Mammary epithelial cell (primary cell): ENCODE measurements at regions not wholly inside any gene's neighbourhood (a gene's known extent, or its start where the extent isn't known, plus 50 kb on each side); places are given as distances from the start of the nearest gene placed in this dataset.

Source experiments
- EZH2 ChIP-seq: IDR thresholded peaks from 2 replicates; pipeline ENCODE4 v1.6.1; 2012; ENCODE audit warnings: low read length, inconsistent platforms, borderline replicate concordance
- TF ChIP-seq, protein P1 (sequence below), 2 donors: IDR thresholded peaks in 1 of 2; conservative IDR thresholded peaks in 1 of 2; 2 replicates each; pipeline ENCODE4 v1.5.1; 2011 to 2012; ENCODE audit warnings: inconsistent platforms in 2 of 2, low read length in 2 of 2, mild to moderate bottlenecking in 2 of 2, control low read depth in 1 of 2, low read depth in 1 of 2; ENCODE audit not compliant: insufficient read depth in 1 of 2; ENCODE audit errors: extremely low read depth in 1 of 2

DNA sequence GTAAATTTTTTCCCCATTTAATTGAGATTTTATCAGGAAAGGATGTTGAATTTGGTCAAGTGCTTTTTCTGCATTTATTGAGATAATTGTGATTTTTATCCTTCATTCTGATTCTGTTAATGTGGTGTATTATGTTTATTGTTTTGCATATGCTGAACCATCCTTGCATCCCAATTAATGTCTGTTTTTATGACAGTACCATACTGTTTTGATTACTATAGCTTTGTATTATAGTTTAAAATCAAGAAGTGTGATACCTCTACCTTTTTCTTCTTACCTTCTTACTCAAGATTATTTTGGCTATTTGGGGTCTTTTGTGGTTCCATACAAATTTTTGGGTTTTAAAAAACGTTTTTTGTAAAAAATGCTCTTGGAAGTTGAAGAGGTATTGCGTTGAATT, 357.2 kb downstream of the REEP3 start:
- TF ChIP-seq, protein P1, sequence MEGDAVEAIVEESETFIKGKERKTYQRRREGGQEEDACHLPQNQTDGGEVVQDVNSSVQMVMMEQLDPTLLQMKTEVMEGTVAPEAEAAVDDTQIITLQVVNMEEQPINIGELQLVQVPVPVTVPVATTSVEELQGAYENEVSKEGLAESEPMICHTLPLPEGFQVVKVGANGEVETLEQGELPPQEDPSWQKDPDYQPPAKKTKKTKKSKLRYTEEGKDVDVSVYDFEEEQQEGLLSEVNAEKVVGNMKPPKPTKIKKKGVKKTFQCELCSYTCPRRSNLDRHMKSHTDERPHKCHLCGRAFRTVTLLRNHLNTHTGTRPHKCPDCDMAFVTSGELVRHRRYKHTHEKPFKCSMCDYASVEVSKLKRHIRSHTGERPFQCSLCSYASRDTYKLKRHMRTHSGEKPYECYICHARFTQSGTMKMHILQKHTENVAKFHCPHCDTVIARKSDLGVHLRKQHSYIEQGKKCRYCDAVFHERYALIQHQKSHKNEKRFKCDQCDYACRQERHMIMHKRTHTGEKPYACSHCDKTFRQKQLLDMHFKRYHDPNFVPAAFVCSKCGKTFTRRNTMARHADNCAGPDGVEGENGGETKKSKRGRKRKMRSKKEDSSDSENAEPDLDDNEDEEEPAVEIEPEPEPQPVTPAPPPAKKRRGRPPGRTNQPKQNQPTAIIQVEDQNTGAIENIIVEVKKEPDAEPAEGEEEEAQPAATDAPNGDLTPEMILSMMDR (conservative IDR thresholded peaks at IDR 0.05 in 1 of 2, IDR thresholded peaks at IDR 0.05 in 1 of 2; ENCODE audit: extremely low read depth in 1 of 2, insufficient read depth in 1 of 2, low read depth in 1 of 2, low read length in 2 of 2): no peak
- no peak for TF ChIP-seq EZH2
